NCI-H128 (cell line): ENCODE measurements at regions not wholly inside any gene's neighbourhood (a gene's known extent, or its start where the extent isn't known, plus 50 kb on each side); places are given as distances from the start of the nearest gene placed in this dataset.

Experiments used
- DNase-seq: peaks from one replicate; lab custom pipeline; 2025; ENCODE audit not compliant: unreplicated experiment; lab: John Stamatoyannopoulos, UW

GRCh38 chr6:23340271-23340670 lies 770.9 kb downstream of the HDGFL1 start:
- no peak for DNase-seq

GRCh38 chr6:23343610-23344306 lies 774.4 kb downstream of the HDGFL1 start:
- DNase-seq, result no peak

DNA sequence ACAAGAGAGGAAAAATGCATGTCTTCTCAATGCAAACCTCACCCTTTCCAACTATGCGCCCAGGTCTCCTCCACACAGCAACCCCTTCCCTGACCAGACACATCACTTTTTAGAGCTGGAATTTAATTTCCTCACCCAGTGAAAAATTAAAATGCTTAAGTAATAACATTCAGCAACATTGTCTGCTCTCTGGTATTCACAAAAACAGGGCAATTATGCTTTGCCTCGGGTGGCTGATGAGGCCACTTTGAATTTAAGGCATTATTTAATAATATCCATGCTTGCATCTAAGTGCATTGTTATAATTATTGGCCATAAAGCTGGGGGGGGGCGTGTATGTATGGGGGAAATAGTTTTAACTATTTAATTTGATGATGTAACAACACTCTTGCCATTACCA lies 777.8 kb upstream of the NRSN1 start:
- DNase-seq, result no peak

GRCh38 chr6:23349521-23350147 lies 776.4 kb upstream of the NRSN1 start:
- no peak for DNase-seq

- DNase-seq, result no peak
Observed at GRCh38 chr6:23350752-23351453, 775.1 kb upstream of the NRSN1 start.

DNA sequence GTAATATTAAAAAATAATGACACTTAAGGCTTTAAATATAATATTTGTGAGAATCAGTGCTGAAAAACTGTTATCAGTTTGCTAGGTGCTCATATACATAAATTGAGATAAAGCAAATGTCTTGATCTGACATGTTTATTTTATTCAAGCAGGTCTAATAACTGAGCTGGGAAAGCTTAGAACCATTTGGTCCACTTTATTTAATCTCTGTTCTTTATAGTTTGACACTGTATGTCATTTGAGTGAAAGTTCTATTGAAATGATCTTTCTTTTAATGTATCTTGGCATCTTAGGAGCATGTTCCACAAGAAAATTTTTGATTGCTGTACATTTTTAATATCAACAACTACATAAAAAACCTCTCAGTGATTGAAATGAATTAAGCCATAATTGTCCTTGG lies 772.0 kb upstream of the NRSN1 start:
- no peak for DNase-seq

DNA sequence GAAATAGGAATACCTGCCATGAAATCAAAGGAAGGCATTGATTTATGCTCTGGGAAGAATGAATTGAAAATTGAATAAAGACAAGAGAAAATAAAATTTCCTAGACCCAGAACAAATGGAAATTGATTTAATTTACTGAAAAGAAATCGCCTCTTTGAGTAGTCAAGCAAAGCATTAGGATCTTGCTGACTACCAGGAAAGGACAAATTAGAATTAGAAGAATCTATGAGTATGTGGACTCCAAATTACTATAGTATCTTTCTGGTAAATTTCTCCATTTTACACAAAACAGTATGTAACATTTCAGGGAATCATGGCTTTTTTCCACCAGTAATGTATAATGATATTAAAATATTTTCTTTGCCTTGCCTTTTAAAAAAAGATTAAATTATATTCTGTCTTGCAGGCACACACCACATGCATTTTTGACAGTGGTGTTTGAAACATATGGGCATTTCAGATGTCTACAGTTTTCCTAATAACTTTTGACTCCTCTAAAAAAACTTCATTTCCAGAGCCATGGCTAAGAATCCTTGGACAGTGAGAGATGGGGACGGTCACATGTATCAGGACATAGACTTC lies 768.7 kb upstream of the NRSN1 start:
- DNase-seq, result no peak

- no peak for DNase-seq
Observed at GRCh38 chr6:23365732-23366131, 760.3 kb upstream of the NRSN1 start.

GRCh38 chr6:23367311-23367710 lies 758.7 kb upstream of the NRSN1 start:
- DNase-seq, result no peak

DNA sequence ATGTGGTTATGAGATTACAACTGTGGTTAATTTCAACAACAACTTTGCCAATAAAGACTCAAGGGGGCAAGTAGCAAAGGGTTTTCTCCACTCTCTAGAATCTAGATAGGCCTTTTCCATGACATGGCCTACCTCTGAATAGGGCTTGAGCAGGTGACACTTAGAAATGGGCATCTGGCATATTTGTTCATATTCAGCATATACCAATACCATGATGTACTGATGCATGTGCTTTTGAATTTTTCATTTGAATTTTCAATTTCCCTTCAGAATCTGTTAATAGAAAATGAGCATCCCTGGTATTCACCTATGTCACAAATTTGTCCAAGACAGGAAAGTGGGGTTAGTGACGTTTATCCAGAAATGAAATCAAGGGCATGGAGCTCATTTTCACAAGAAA lies 757.5 kb upstream of the NRSN1 start:
- no peak for DNase-seq

GRCh38 chr6:23370051-23370450 lies 756.0 kb upstream of the NRSN1 start:
- DNase-seq, result no peak

DNA sequence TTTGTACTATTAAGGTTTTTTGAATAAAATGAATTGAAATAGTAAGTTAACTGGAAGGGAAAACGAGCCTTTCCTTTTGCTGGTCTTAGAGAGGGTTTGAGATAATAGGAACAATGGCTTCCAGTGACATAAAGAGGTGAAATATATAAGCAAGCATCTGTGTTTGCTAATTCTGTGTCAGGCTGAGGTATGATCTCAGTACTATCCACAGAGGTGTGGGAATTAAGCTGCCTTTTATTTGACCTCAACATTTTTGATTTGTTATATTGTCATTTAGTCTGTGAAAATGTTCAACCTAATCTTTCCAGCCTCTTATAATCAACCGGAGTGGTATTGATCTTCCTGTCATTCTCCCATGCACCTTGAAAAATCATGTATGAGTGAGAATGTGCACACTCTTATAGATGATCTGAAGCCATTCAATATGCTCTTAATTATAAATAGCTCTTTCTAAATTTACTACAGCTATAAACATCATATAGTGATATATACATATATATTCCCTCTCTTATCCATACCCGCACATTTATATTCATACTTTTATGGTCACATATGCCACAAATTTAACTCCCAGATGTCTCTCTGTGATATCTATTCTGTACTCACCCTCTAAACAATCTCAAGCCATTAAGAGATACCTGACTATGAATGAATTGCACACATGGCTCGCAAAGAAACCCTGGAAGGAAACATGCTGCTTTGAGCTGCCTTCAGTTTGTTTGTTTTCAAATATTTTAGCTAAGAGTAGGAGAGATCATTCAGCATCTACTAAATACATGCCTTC lies 754.7 kb upstream of the NRSN1 start:
- DNase-seq, result no peak

- DNase-seq, result no peak
Observed at GRCh38 chr6:23377830-23378229, 748.2 kb upstream of the NRSN1 start.

DNA sequence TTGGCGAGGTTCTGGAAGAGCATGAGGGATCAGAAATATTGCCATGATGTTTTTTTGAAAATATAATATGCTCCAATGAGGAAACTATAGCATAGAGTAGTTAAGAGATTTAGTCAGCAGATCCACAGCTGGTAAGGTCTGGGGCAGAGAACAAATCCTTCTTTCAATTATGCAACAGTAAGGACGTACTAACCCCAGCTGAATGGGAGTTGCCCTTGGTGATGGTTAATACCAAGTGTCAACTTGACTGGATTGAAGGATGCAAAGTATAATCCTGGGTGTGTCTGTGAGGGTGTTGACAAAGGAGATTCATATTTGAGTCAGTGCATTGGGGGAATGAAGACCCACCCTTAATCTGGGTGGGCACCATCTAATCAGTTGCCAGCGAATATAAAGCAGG lies 745.5 kb upstream of the NRSN1 start:
- no peak for DNase-seq

- DNase-seq, result no peak
Observed at GRCh38 chr6:23388086-23388783, 737.8 kb upstream of the NRSN1 start.

- DNase-seq, result no peak
Observed at GRCh38 chr6:23389386-23389785, 736.6 kb upstream of the NRSN1 start.

DNA sequence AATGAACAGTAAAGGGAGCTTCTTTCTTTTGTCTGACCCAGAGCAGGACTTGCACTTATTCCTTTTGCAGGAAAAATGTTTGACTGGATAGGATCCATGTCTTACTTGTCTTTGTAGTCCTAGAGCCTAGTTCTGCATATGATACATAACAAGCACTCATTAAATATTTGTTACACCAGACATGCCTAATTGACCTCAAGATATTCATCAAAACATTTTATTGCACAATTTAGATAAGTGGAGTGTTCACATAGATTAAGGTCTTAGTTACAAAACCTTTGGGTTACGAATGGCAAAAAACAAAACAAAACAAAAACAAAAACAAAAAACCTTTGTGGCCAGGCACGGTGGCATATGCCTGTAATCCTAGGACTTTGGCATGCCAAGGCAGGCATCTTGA lies 735.8 kb upstream of the NRSN1 start:
- DNase-seq, result no peak

- no peak for DNase-seq
Observed at GRCh38 chr6:23394681-23395080, 731.3 kb upstream of the NRSN1 start.

DNA sequence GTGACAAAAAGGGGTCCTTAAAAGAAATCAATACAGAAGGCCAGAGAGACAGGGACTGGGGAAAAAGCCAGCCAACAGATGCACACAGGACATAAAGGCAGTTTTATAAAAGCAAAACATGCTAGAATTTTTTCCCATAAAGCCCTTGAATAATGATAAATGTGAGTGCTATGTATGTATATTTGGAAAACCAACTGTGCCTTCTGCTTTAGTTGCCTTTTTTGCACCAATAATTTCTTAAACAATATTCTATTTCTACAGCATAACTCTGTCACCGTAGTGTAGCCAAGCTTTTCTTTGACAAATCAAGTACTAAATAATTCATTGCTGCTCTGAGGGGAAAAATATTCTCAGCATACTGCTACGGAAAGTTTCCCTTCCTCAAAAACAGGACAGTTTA lies 730.6 kb upstream of the NRSN1 start:
- no peak for DNase-seq

GRCh38 chr6:23396949-23397348 lies 729.1 kb upstream of the NRSN1 start:
- no peak for DNase-seq

DNA sequence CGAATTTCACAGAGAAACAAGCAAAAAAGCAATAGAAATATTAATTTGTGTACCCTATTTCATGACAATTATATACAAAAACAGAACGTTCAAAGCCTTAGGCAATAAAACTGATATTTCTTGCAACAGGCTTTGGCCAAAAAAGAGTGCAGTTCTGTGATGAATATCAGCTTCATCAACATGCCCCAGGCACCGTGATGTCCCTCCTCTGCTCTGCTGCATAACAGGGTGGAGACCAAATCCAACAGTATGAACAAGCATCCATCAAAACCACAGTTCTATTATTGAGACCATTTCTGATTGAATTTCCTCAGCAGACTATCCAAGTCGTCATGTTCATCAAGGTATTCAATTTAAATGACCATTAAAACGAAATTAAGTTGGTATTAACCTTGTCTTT lies 722.6 kb upstream of the NRSN1 start:
- no peak for DNase-seq
